H1 (cell line): ENCODE measurements at regions not wholly inside any gene's neighbourhood (a gene's known extent, or its start where the extent isn't known, plus 50 kb on each side); places are given as distances from the start of the nearest gene placed in this dataset.

Experiments
- CTCF ChIA-PET: fragments of 300-600 bp; sonication (Branson Sonifier 250); formaldehyde crosslinking; loops from one replicate; lab custom pipeline; 2021; ENCODE audit not compliant: partially characterized antibody; lab: Charles Lee
- POLR2A ChIA-PET: fragments of 300-600 bp; sonication (Branson Sonifier 250); formaldehyde crosslinking; loops from one replicate; lab custom pipeline; 2021; ENCODE audit warnings: inconsistent platforms; ENCODE audit not compliant: partially characterized antibody; lab: Charles Lee
- DNase-seq, 2 experiments: peaks; one replicate each; pipeline versions ENCODE4 v3.0.0 to v3.0.0-alpha.2; 2010 to 2022; ENCODE audit warnings: low spot score in 2 of 2, low read depth in 1 of 2, mixed read lengths in 1 of 2
- FAIRE-seq: peaks from 2 replicates; lab custom pipeline; 2011; peaks lifted over from hg19 to GRCh38; lab: Jason Lieb, UNC
- H2AFZ ChIP-seq: 2 replicates; pipeline ENCODE4 v1.8.1; 2012; ENCODE audit warnings: low read length, inconsistent platforms
- H2AK5ac ChIP-seq: 2 replicates; pipeline ENCODE4 v1.6.1; 2013; ENCODE audit warnings: low read depth, low read length
- H2BK120ac ChIP-seq: replicated peaks from 2 replicates; pipeline ENCODE3; 2013; ENCODE audit warnings: low read depth, low read length, inconsistent platforms
- H2BK12ac ChIP-seq: 2 replicates; pipeline ENCODE4 v1.6.1; 2013; ENCODE audit warnings: low read depth, low read length
- H2BK15ac ChIP-seq: 2 replicates; pipeline ENCODE4 v1.6.1; 2013; ENCODE audit warnings: low read length
- H2BK20ac ChIP-seq: 2 replicates; pipeline ENCODE4 v1.6.1; 2013; ENCODE audit warnings: low read length
- H2BK5ac ChIP-seq: 2 replicates; pipeline ENCODE4 v1.6.1; 2013; ENCODE audit warnings: low read depth, low read length
- H3K14ac ChIP-seq: 2 replicates; pipeline ENCODE4 v1.6.1; 2013; ENCODE audit warnings: inconsistent platforms; ENCODE audit not compliant: insufficient read length
- H3K18ac ChIP-seq: 2 replicates; pipeline ENCODE4 v1.6.1; 2013; ENCODE audit warnings: low read length; ENCODE audit errors: extremely low read depth
- H3K23ac ChIP-seq: 2 replicates; pipeline ENCODE4 v1.6.1; 2013; ENCODE audit warnings: inconsistent platforms; ENCODE audit not compliant: insufficient read length
- H3K23me2 ChIP-seq: 2 replicates; pipeline ENCODE4 v1.6.1; 2013; ENCODE audit warnings: low read depth, low read length
- H3K27ac ChIP-seq: 2 replicates; pipeline ENCODE4 v1.6.1; 2011; ENCODE audit warnings: low read depth, low read length, inconsistent platforms
- H3K27me3 ChIP-seq, 4 experiments: replicated peaks in 1 of 4; 1 replicate in 1 of 4; 2 replicates in 3 of 4; pipeline versions ENCODE4 v1.6.1 to v1.8.1; 2011 to 2013; ENCODE audit warnings: low read length in 3 of 4, mild to moderate bottlenecking in 3 of 4, inconsistent platforms in 2 of 4, mixed read lengths in 2 of 4, moderate library complexity in 1 of 4; ENCODE audit not compliant: control insufficient read depth in 3 of 4, insufficient read depth in 3 of 4; ENCODE audit errors: extremely low read depth in 1 of 4
- H3K36me3 ChIP-seq, 4 experiments: 2 replicates each; pipeline versions ENCODE4 v1.6.1 to v1.8.1; 2011 to 2013; ENCODE audit warnings: mild to moderate bottlenecking in 4 of 4, low read length in 3 of 4, moderate library complexity in 2 of 4, control low read depth in 1 of 4, inconsistent platforms in 1 of 4; ENCODE audit not compliant: insufficient read depth in 4 of 4, control insufficient read depth in 2 of 4
- H3K4ac ChIP-seq: replicated peaks from 2 replicates; pipeline ENCODE3; 2013; ENCODE audit warnings: low read length, low read depth, mixed read lengths, inconsistent platforms; ENCODE audit not compliant: insufficient read length
- H3K4me1 ChIP-seq, 4 experiments: replicated peaks in 1 of 4; 1 replicate in 1 of 4; 2 replicates in 3 of 4; pipeline versions ENCODE4 v1.6.1 to v1.8.1; 2011 to 2013; ENCODE audit warnings: low read length in 3 of 4, inconsistent platforms in 2 of 4, mixed read lengths in 1 of 4; ENCODE audit not compliant: insufficient read depth in 4 of 4, control insufficient read depth in 3 of 4
- H3K4me2 ChIP-seq, 2 experiments: 2 replicates each; pipeline versions ENCODE4 v1.6.1 to v1.8.1; 2011 to 2013; ENCODE audit warnings: low read depth in 2 of 2, low read length in 2 of 2, control low read depth in 1 of 2, inconsistent platforms in 1 of 2, mild to moderate bottlenecking in 1 of 2; ENCODE audit not compliant: insufficient read depth in 1 of 2
- H3K4me3 ChIP-seq, 4 experiments: fragments of 200-600, 300-600 bp in 1 of 4; sonication (generic), shearing (Covaris generic), sonication (Bioruptor Twin) in 1 of 4; 2 replicates each; pipeline versions ENCODE4 v1.5.1 to v1.8.1; 2011 to 2016; ENCODE audit warnings: low read length in 4 of 4, low read depth in 3 of 4, control low read depth in 2 of 4, inconsistent platforms in 2 of 4, mild to moderate bottlenecking in 2 of 4, mixed read lengths in 1 of 4, moderate library complexity in 1 of 4; ENCODE audit not compliant: insufficient read depth in 2 of 4; ENCODE audit errors: extremely low read depth in 1 of 4
- H3K56ac ChIP-seq: replicated peaks from 2 replicates; pipeline ENCODE3; 2013; ENCODE audit warnings: low read depth, mild to moderate bottlenecking, mixed read lengths, low read length, inconsistent platforms; ENCODE audit not compliant: insufficient read length
- H3K79me1 ChIP-seq: 2 replicates; pipeline ENCODE4 v1.6.1; 2013; ENCODE audit warnings: low read depth, low read length, control low read depth
- H3K79me2 ChIP-seq, 2 experiments: 2 replicates each; pipeline versions ENCODE4 v1.6.1 to v1.8.1; 2012 to 2013; ENCODE audit warnings: low read length in 2 of 2, mild to moderate bottlenecking in 2 of 2, inconsistent platforms in 1 of 2; ENCODE audit not compliant: insufficient read depth in 2 of 2, control insufficient read depth in 1 of 2
- H3K9ac ChIP-seq, 4 experiments: replicated peaks in 1 of 4; 1 replicate in 1 of 4; 2 replicates in 3 of 4; pipeline versions ENCODE4 v1.6.1 to v1.8.1; 2011 to 2013; ENCODE audit warnings: low read depth in 3 of 4, low read length in 3 of 4, control low read depth in 2 of 4, mild to moderate bottlenecking in 2 of 4, moderate library complexity in 2 of 4, inconsistent platforms in 1 of 4; ENCODE audit errors: extremely low read depth in 1 of 4
- H3K9me3 ChIP-seq, 2 experiments: 2 replicates each; pipeline versions ENCODE4 v1.6.1 to v1.8.1; 2012 to 2013; ENCODE audit warnings: mild to moderate bottlenecking in 2 of 2, moderate library complexity in 2 of 2, control low read depth in 1 of 2, inconsistent platforms in 1 of 2, low read depth in 1 of 2, low read length in 1 of 2, mixed read lengths in 1 of 2; ENCODE audit not compliant: insufficient read depth in 2 of 2
- H4K20me1 ChIP-seq, 2 experiments: replicated peaks in 1 of 2; 2 replicates each; pipeline versions ENCODE3 to v1.8.1; 2011 to 2013; ENCODE audit warnings: inconsistent platforms in 2 of 2, low read length in 2 of 2, mild to moderate bottlenecking in 1 of 2; ENCODE audit not compliant: insufficient read depth in 2 of 2, control insufficient read depth in 1 of 2
- H4K5ac ChIP-seq: 2 replicates; pipeline ENCODE4 v1.6.1; 2013; ENCODE audit warnings: low read length, low read depth, mixed read lengths, inconsistent platforms; ENCODE audit not compliant: insufficient read length
- H4K8ac ChIP-seq: 2 replicates; pipeline ENCODE4 v1.8.0; 2013; ENCODE audit warnings: mild to moderate bottlenecking, moderate library complexity, low read length, inconsistent platforms; ENCODE audit not compliant: insufficient read depth; ENCODE audit errors: extremely low read depth
- H4K91ac ChIP-seq: replicated peaks from 2 replicates; pipeline ENCODE3; 2013; ENCODE audit warnings: low read length, mixed read lengths, inconsistent platforms; ENCODE audit not compliant: insufficient read length
- BACH1 ChIP-seq: IDR thresholded peaks from 2 replicates; pipeline ENCODE4 v1.6.1; 2012; ENCODE audit warnings: low read length, improper control_type of control experiment
- EZH2 ChIP-seq: fragments of 200-600 bp; sonication (generic); IDR thresholded peaks from 2 replicates; pipeline ENCODE4 v1.7.1; 2012; ENCODE audit warnings: low read depth, mild to moderate bottlenecking, moderate library complexity, low read length, inconsistent platforms; ENCODE audit not compliant: severe bottlenecking
- JUN ChIP-seq: IDR thresholded peaks from 2 replicates; pipeline ENCODE4 v1.6.1; 2011; ENCODE audit warnings: low read depth, mild to moderate bottlenecking, improper control_type of control experiment, low read length
- POU5F1 ChIP-seq: IDR thresholded peaks from 2 replicates; pipeline ENCODE4 v1.6.1; 2011; ENCODE audit warnings: low read depth, mild to moderate bottlenecking, low read length, moderate library complexity
- RXRA ChIP-seq: IDR thresholded peaks from 2 replicates; pipeline ENCODE4 v1.6.1; 2011; ENCODE audit warnings: low read depth, mild to moderate bottlenecking, low read length, moderate library complexity; ENCODE audit not compliant: insufficient read depth
- WGBS, 2 experiments: shearing (Covaris generic) in 1 of 2; methylation state at CpG; one replicate each; pipeline versions ENCODE4 v1.1.6 to v1.1.7; 2013 to 2015; ENCODE audit warnings: low lambda C conversion rate in 2 of 2, mixed read lengths in 2 of 2, inconsistent platforms in 1 of 2, low coverage in 1 of 2, missing lambda C conversion rate in 1 of 2; ENCODE audit not compliant: insufficient replicate concordance in 2 of 2, insufficient coverage in 1 of 2, insufficient read length in 1 of 2; ENCODE audit errors: extremely low coverage in 1 of 2, missing lambda C conversion rate in 1 of 2; 5-methylcytosine and 5-hydroxymethylcytosine counted together

- Histone ChIP-seq H3K4me2 (no peak overlapping the region; a peak in 1 of 4 replicates), H3K18ac (peak overlapping the region; percentile 71), H3K23me2 (no peaks in the 10 kb centered on the region), H2AFZ (0 out of 2 replicates have a peak overlapping the region, but pooled peaks have one; percentile 64), H3K36me3 (no peaks in the 10 kb centered on the region), H4K5ac (no peak overlapping the region), H3K27me3 (no peaks in the 10 kb centered on the region; a peak in 1 of 7 replicates), H3K23ac (no peak overlapping the region), H3K14ac (no peak overlapping the region), H2AK5ac (no peak overlapping the region), H3K27ac (no peak overlapping the region), H3K79me2 (no peaks in the 10 kb centered on the region), H2BK120ac (no peak overlapping the region), H2BK12ac (no peak overlapping the region), H3K79me1 (no peaks in the 10 kb centered on the region), H3K9me3 (no peaks in the 10 kb centered on the region), H2BK5ac (no peak overlapping the region), H3K9ac (no peak overlapping the region), H3K4me1 (peaks cover 2 to 12% (median 5%) of the 10 kb centered on the region in 4 experiments; a peak in 5 of 7 replicates), H4K91ac (no peak overlapping the region), H2BK20ac (no peak overlapping the region), H4K8ac (no peak overlapping the region), H3K56ac (no peak overlapping the region), H2BK15ac (0 out of 2 replicates have a peak overlapping the region, but pooled peaks have one; percentile 29), H3K4me3 (no peak overlapping the region), H4K20me1 (no peaks in the 10 kb centered on the region), H3K4ac (no peak overlapping the region)
- FAIRE-seq (no peak), DNase-seq (no peak)
- TF ChIP-seq JUN (no peak), BACH1 (no peak), POU5F1 (no peak), RXRA (no peak), EZH2 (no peak)
- POLR2A ChIA-PET: no interaction called here
- CTCF ChIA-PET: no interaction called here
- WGBS, 2 experiments: 81% methylated on average over 4 of the region's 10 CpGs; no CpG with 5 or more reads in 1 of the 2 experiments
Observed at GRCh38 chr16:86201746-86202145, 302.8 kb downstream of the IRF8 start.
